GM23338 (cell line): ENCODE measurements at regions not wholly inside any gene's neighbourhood (a gene's known extent, or its start where the extent isn't known, plus 50 kb on each side); places are given as distances from the start of the nearest gene placed in this dataset.

ENCODE experiments used
- ATAC-seq: fragments of 200-7000 bp; cut with Tn5 transposase; 3 replicates; pipeline ENCODE4 v1.9.1; 2020
- DNase-seq: peaks from one replicate; pipeline ENCODE4 v3.0.0-alpha.2; 2015; ENCODE audit warnings: low spot score
- H2AFZ ChIP-seq: fragments of 200-600 bp; sonication (generic); 2 replicates; pipeline ENCODE4 v1.8.0; 2016; ENCODE audit warnings: antibody characterized with exemption, mild to moderate bottlenecking, moderate library complexity
- H3F3A ChIP-seq: fragments of 200-600 bp; sonication (generic); replicated peaks from 2 replicates; pipeline ENCODE4 v1.8.0; 2017; ENCODE audit warnings: antibody characterized with exemption, mixed run types, low read depth
- H3K27ac ChIP-seq: fragments of 200-600 bp; sonication (generic); 2 replicates; pipeline ENCODE4 v1.6.1; 2016; ENCODE audit warnings: low read depth
- H3K27me3 ChIP-seq: fragments of 200-600 bp; sonication (generic); 2 replicates; pipeline ENCODE4 v1.8.0; 2016; ENCODE audit warnings: mild to moderate bottlenecking, mixed run types, moderate library complexity; ENCODE audit not compliant: insufficient read depth
- H3K36me3 ChIP-seq: fragments of 200-600 bp; sonication (generic); 2 replicates; pipeline ENCODE4 v1.8.0; 2016; ENCODE audit warnings: mild to moderate bottlenecking; ENCODE audit not compliant: insufficient read depth
- H3K4me1 ChIP-seq: fragments of 200-600 bp; sonication (generic); 2 replicates; pipeline ENCODE4 v1.8.0; 2016; ENCODE audit warnings: mild to moderate bottlenecking, moderate library complexity; ENCODE audit not compliant: insufficient read depth
- H3K4me2 ChIP-seq: fragments of 200-600 bp; sonication (generic); 2 replicates; pipeline ENCODE4 v1.7.1; 2017; ENCODE audit warnings: mixed run types
- H3K4me3 ChIP-seq: fragments of 200-600 bp; sonication (generic); 2 replicates; pipeline ENCODE4 v1.6.1; 2016; ENCODE audit warnings: mixed run types
- H3K79me2 ChIP-seq: fragments of 200-600 bp; sonication (generic); replicated peaks from 2 replicates; pipeline ENCODE4 v1.8.0; 2017; ENCODE audit warnings: mild to moderate bottlenecking; ENCODE audit not compliant: insufficient read depth
- H3K9me2 ChIP-seq: fragments of 200-600 bp; sonication (generic); 2 replicates; pipeline ENCODE4 v1.8.0; 2017; ENCODE audit not compliant: insufficient read depth
- H4K20me1 ChIP-seq: fragments of 200-600 bp; sonication (generic); replicated peaks from 2 replicates; pipeline ENCODE4 v1.8.0; 2017; ENCODE audit warnings: mild to moderate bottlenecking; ENCODE audit not compliant: insufficient read depth
- H3K27ac Mint-ChIP-seq: 2 replicates; pipeline ENCODE4 v1.8.0; 2020; ENCODE audit warnings: inconsistent platforms, mild to moderate bottlenecking, moderate library complexity, mixed read lengths
- H3K27me3 Mint-ChIP-seq: 3 replicates; pipeline ENCODE4 v1.8.0; 2022; ENCODE audit warnings: low read depth, mild to moderate bottlenecking, moderate library complexity, mixed read lengths, inconsistent platforms; ENCODE audit not compliant: insufficient read depth, poor library complexity
- H3K36me3 Mint-ChIP-seq: 3 replicates; pipeline ENCODE4 v1.8.0; 2021; ENCODE audit warnings: low read depth, mild to moderate bottlenecking, inconsistent platforms, moderate library complexity, mixed read lengths
- H3K4me1 Mint-ChIP-seq: 3 replicates; pipeline ENCODE4 v1.8.0; 2020; ENCODE audit warnings: mild to moderate bottlenecking, inconsistent platforms, mixed read lengths
- H3K4me3 Mint-ChIP-seq: 3 replicates; pipeline ENCODE4 v1.8.0; 2021; ENCODE audit warnings: moderate library complexity, mild to moderate bottlenecking, inconsistent platforms, mixed read lengths
- H3K9me3 Mint-ChIP-seq: 3 replicates; pipeline ENCODE4 v1.8.0; 2020; ENCODE audit warnings: moderate library complexity, mild to moderate bottlenecking, inconsistent platforms, mixed read lengths
- CREB1 ChIP-seq: fragments of 250-450 bp; sonication (Bioruptor Pico); IDR thresholded peaks from 2 replicates; pipeline ENCODE4 v1.5.0; 2020; ENCODE audit warnings: low read depth, mild to moderate bottlenecking, moderate library complexity
- CTCF ChIP-seq, 2 experiments: fragments of 200-600 bp in 1 of 2; sonication (generic) in 1 of 2; conservative IDR thresholded peaks; 2 replicates each; pipeline versions ENCODE4 v1.5.1 to v1.6.1; 2016 to 2017; ENCODE audit warnings: antibody characterized with exemption in 2 of 2, low read depth in 2 of 2, mild to moderate bottlenecking in 2 of 2, moderate library complexity in 1 of 2
- ETS1 ChIP-seq: IDR thresholded peaks from 2 replicates; pipeline ENCODE4 v1.6.1; 2016; ENCODE audit warnings: antibody characterized with exemption
- EZH2 ChIP-seq: fragments of 200-600 bp; sonication (generic); IDR thresholded peaks from one replicate; pipeline ENCODE4 v1.8.0; 2017; ENCODE audit warnings: antibody characterized with exemption, mild to moderate bottlenecking, low read depth; ENCODE audit not compliant: unreplicated experiment
- EZH2phosphoT487 ChIP-seq: fragments of 200-600 bp; sonication (generic); IDR thresholded peaks from one replicate; pipeline ENCODE4 v1.8.1; 2018; ENCODE audit warnings: antibody characterized with exemption; ENCODE audit not compliant: unreplicated experiment
- JUNB ChIP-seq: IDR thresholded peaks from one replicate; pipeline ENCODE4 v1.6.1; 2016; ENCODE audit warnings: antibody characterized with exemption; ENCODE audit not compliant: unreplicated experiment
- NANOG ChIP-seq: IDR thresholded peaks from 2 replicates; pipeline ENCODE4 v1.6.1; 2016; ENCODE audit warnings: antibody characterized with exemption, borderline replicate concordance
- POLR2AphosphoS5 ChIP-seq: IDR thresholded peaks from 2 replicates; pipeline ENCODE4 v1.6.1; 2016; ENCODE audit warnings: antibody characterized with exemption, low read depth
- REST ChIP-seq: IDR thresholded peaks from one replicate; pipeline ENCODE4 v1.6.1; 2018; ENCODE audit warnings: antibody characterized with exemption; ENCODE audit not compliant: unreplicated experiment
- STAT1 ChIP-seq: IDR thresholded peaks from one replicate; pipeline ENCODE4 v1.6.1; 2016; ENCODE audit warnings: antibody characterized with exemption; ENCODE audit not compliant: unreplicated experiment
- ZNF114 ChIP-seq: fragments of 250-450 bp; sonication (Bioruptor Pico); IDR thresholded peaks from 2 replicates; pipeline ENCODE4 v1.5.0; 2020; ENCODE audit warnings: mild to moderate bottlenecking, moderate library complexity
- ZNF331 ChIP-seq: fragments of 250-450 bp; sonication (Bioruptor Pico); IDR thresholded peaks from 2 replicates; pipeline ENCODE4 v1.5.0; 2020; ENCODE audit warnings: low read depth, mild to moderate bottlenecking, moderate library complexity
- ZNF462 ChIP-seq: fragments of 250-450 bp; sonication (Bioruptor Pico); IDR thresholded peaks from 2 replicates; pipeline ENCODE4 v1.5.0; 2020; ENCODE audit warnings: mild to moderate bottlenecking, moderate library complexity

GRCh38 chr3:127446756-127447155 is 143.8 kb downstream of the TPRA1 start:
- DNase-seq (no peak), ATAC-seq (no peak)
- Histone ChIP-seq H3K4me3 (no peak overlapping the region), H3K27me3 (no peaks in the 10 kb centered on the region), H3K27ac (no peak overlapping the region), H2AFZ (no peak overlapping the region), H3K4me2 (no peak overlapping the region), H3F3A (no peaks in the 10 kb centered on the region), H3K9me2 (no peaks in the 10 kb centered on the region), H3K36me3 (no peaks in the 10 kb centered on the region), H3K4me1 (no peaks in the 10 kb centered on the region), H4K20me1 (no peaks in the 10 kb centered on the region), H3K79me2 (no peaks in the 10 kb centered on the region)
- TF ChIP-seq POLR2AphosphoS5 = no peak
- no peak for TF ChIP-seq ETS1
- TF ChIP-seq ZNF462 (CRISPR knock-in tag) = no peak
- TF ChIP-seq CREB1 (CRISPR knock-in tag) = no peak
- TF ChIP-seq STAT1 = no peak
- TF ChIP-seq EZH2 = no peak
- no peak for TF ChIP-seq JUNB
- TF ChIP-seq NANOG = no peak
- no peak for TF ChIP-seq REST
- TF ChIP-seq ZNF331 (CRISPR knock-in tag) = no peak
- TF ChIP-seq CTCF (conservative IDR thresholded peaks at IDR 0.05; ENCODE audit: low read depth in 2 of 2) = no peak
- TF ChIP-seq ZNF114 = no peak
- TF ChIP-seq EZH2phosphoT487 = no peak
- Mint-ChIP-seq H3K27ac (no peak overlapping the region), H3K4me3 (no peak overlapping the region), H3K27me3 (peaks cover 2% of the 10 kb centered on the region), H3K36me3 (no peaks in the 10 kb centered on the region), H3K4me1 (no peaks in the 10 kb centered on the region; the same call in 2 of the 3 replicates), H3K9me3 (no peaks in the 10 kb centered on the region)
